Activated T-helper 2 cell treated with anti-CD3 and anti-CD28 coated beads, Interferon-gamma antibody, Interleukin-2, Interleukin-4, amounts not matched to agents 10 μg/mL and 5 μg/mL and 100 μg/mL, durations not matched to agents 14 hours and 24 hours and 36 hours (primary cell): ENCODE measurements at regions not wholly inside any gene's neighbourhood (a gene's known extent, or its start where the extent isn't known, plus 50 kb on each side); places are given as distances from the start of the nearest gene placed in this dataset.

Experiments
- DNase-seq: peaks from one replicate; pipeline ENCODE4 v3.0.0; 2021; ENCODE audit warnings: low spot score
- H3K27ac Mint-ChIP-seq: one replicate; pipeline ENCODE4 v1.8.0; 2021; ENCODE audit warnings: mixed read lengths
- H3K27me3 Mint-ChIP-seq: one replicate; pipeline ENCODE4 v1.8.0; 2021; ENCODE audit warnings: low read depth, mixed read lengths
- H3K36me3 Mint-ChIP-seq: one replicate; pipeline ENCODE4 v1.8.0; 2021; ENCODE audit warnings: low read depth, mixed read lengths
- H3K4me1 Mint-ChIP-seq: one replicate; pipeline ENCODE4 v1.8.0; 2021; ENCODE audit warnings: low read depth, mixed read lengths
- H3K4me3 Mint-ChIP-seq: one replicate; pipeline ENCODE4 v1.8.0; 2021; ENCODE audit warnings: low read depth, mild to moderate bottlenecking, moderate library complexity, mixed read lengths
- H3K9me3 Mint-ChIP-seq: one replicate; pipeline ENCODE4 v1.8.0; 2021; ENCODE audit warnings: mixed read lengths
- intact Hi-C: fragments of 100-400 bp; cut with micrococcal nuclease; formaldehyde crosslinking; loops from one replicate; pipeline ENCODE4 v1.15.1; 2023

- Mint-ChIP-seq H3K4me1 (no peaks in the 10 kb centered on the region), H3K4me3 (no peak overlapping the region), H3K27ac (no peak overlapping the region), H3K27me3 (no peaks in the 10 kb centered on the region), H3K9me3 (no peaks in the 10 kb centered on the region), H3K36me3 (no peaks in the 10 kb centered on the region)
- DNase-seq = no peak
- intact Hi-C loops = no loop called here
These were observed 427.9 kb upstream of the POU3F3 start for GRCh38 chr2:104425850-104426595.

GRCh38 chr2:104428155-104428554, 425.8 kb upstream of the POU3F3 start:
- no peak overlapping the region for H3K27ac Mint-ChIP-seq
- peaks cover 7% of the 10 kb centered on the region for H3K27me3 Mint-ChIP-seq
- intact Hi-C loops = no loop called here
- no peak overlapping the region for H3K4me3 Mint-ChIP-seq
- DNase-seq = no peak
- no peaks in the 10 kb centered on the region for H3K36me3 Mint-ChIP-seq
- no peaks in the 10 kb centered on the region for H3K9me3 Mint-ChIP-seq
- H3K4me1 Mint-ChIP-seq = no peaks in the 10 kb centered on the region

- peaks cover 15% of the 10 kb centered on the region for H3K27me3 Mint-ChIP-seq
- no peak overlapping the region for H3K4me3 Mint-ChIP-seq
- peaks cover 3% of the 10 kb centered on the region for H3K4me1 Mint-ChIP-seq
- intact Hi-C loops = no loop called here
- DNase-seq = no peak
- no peak overlapping the region for H3K27ac Mint-ChIP-seq
- no peaks in the 10 kb centered on the region for H3K36me3 Mint-ChIP-seq
- H3K9me3 Mint-ChIP-seq = no peaks in the 10 kb centered on the region
These were observed 424.1 kb upstream of the POU3F3 start for GRCh38 chr2:104429639-104430358.

DNA sequence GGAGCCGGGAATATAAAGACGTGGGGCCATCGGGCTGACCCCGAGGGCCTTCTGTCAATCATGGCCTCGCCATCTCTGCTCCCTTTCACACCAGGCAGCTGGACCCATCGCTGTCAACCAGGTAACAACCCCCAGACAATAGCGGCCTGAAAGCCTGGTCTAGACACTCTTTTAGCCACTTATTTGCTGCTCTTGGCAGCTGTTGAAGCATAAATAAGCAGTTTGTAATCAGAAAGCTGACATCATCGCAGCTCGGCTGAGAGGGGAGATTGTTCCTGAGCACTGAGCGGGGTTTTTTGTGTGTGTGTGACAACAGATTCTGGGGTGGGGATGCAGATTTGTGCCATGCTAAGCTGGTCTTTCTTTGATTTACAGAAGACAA, 423.6 kb upstream of the POU3F3 start:
- intact Hi-C loops = no loop called here
- Mint-ChIP-seq H3K9me3 (no peaks in the 10 kb centered on the region), H3K36me3 (no peaks in the 10 kb centered on the region), H3K27ac (no peak overlapping the region), H3K4me1 (peaks cover 3% of the 10 kb centered on the region), H3K4me3 (no peak overlapping the region), H3K27me3 (peaks cover 16% of the 10 kb centered on the region)
- no peak for DNase-seq

DNA sequence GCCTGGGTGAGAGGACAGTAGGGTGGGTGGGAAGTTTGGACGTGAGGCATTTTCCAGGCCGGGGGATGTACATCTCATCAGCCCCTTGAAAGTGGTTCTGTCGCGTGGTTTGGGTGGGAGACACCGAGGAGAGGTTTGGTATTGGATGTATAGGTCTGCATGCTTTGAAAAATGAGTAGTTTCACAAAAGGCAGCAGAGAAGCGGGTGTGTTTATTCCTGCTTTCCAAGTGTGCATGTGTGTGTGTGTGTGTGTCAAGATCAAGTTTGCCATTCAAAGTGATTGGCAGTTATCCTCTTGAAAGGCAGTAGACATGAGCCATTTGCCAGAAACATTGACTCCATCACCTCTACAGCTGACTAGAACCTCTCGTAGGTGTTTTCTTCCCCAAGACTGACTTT, 423.1 kb upstream of the POU3F3 start:
- Mint-ChIP-seq H3K27me3 (peaks cover 20% of the 10 kb centered on the region), H3K36me3 (no peaks in the 10 kb centered on the region), H3K4me3 (no peak overlapping the region), H3K27ac (no peak overlapping the region), H3K9me3 (no peaks in the 10 kb centered on the region), H3K4me1 (peaks cover 3% of the 10 kb centered on the region)
- no peak for DNase-seq
- intact Hi-C loops = no loop called here

- no peaks in the 10 kb centered on the region for H3K9me3 Mint-ChIP-seq
- no peaks in the 10 kb centered on the region for H3K36me3 Mint-ChIP-seq
- H3K27me3 Mint-ChIP-seq = peaks cover 20% of the 10 kb centered on the region
- intact Hi-C loops = no loop called here
- DNase-seq = no peak
- H3K4me1 Mint-ChIP-seq = peaks cover 3% of the 10 kb centered on the region
- H3K4me3 Mint-ChIP-seq = no peak overlapping the region
- H3K27ac Mint-ChIP-seq = no peak overlapping the region
These were observed 422.2 kb upstream of the POU3F3 start for GRCh38 chr2:104431701-104432121.

GRCh38 chr2:104432401-104432800, 421.5 kb upstream of the POU3F3 start:
- peaks cover 3% of the 10 kb centered on the region for H3K4me1 Mint-ChIP-seq
- no peak for DNase-seq
- no peak overlapping the region for H3K27ac Mint-ChIP-seq
- intact Hi-C loops = no loop called here
- H3K36me3 Mint-ChIP-seq = no peaks in the 10 kb centered on the region
- H3K4me3 Mint-ChIP-seq = no peak overlapping the region
- no peaks in the 10 kb centered on the region for H3K9me3 Mint-ChIP-seq
- H3K27me3 Mint-ChIP-seq = peaks cover 20% of the 10 kb centered on the region

DNA sequence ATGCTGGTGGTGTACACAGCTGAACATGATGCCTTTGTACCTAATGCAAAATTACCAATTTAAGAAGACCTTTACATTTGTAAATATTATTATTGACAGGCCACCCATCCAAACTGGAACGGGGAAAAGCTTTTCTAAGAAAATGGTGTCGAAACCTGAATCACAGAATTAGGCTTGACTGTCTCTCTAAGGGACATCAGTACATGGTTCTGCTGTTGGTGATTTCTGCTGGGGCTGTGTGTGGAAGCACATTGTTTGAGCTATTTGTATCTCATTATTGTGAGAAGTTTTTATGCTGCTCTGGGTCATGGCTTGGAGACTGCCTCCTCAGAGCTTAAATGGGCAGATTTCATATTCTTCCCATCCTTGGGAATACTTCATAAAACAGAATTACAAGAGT, 420.9 kb upstream of the POU3F3 start:
- Mint-ChIP-seq H3K36me3 (no peaks in the 10 kb centered on the region), H3K27me3 (peaks cover 20% of the 10 kb centered on the region), H3K4me3 (no peak overlapping the region), H3K27ac (no peak overlapping the region), H3K9me3 (no peaks in the 10 kb centered on the region), H3K4me1 (peaks cover 3% of the 10 kb centered on the region)
- intact Hi-C loops = no loop called here
- no peak for DNase-seq

DNA sequence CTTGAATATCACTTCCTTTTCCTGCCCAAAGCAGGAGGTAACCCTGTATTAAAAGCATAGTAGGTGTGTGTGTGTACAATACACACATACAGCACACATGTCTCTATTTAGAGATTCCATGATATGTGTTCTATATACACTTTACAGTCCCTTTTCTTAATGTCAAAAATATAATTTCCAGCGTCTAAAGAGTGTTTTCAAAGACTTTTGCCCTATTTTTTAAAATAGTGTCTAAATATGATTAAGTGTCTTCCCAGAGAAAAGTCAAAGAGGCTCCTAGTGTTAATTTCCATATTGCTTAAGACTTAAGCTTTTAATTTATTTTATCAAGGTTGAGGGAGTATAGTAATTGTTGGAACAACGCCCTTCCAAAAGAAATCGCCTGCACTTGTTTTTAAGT, 420.3 kb upstream of the POU3F3 start:
- Mint-ChIP-seq H3K4me3 (no peak overlapping the region), H3K27ac (no peak overlapping the region), H3K9me3 (no peaks in the 10 kb centered on the region), H3K27me3 (peaks cover 20% of the 10 kb centered on the region), H3K36me3 (no peaks in the 10 kb centered on the region), H3K4me1 (peaks cover 3% of the 10 kb centered on the region)
- intact Hi-C loops = no loop called here
- DNase-seq = no peak

DNA sequence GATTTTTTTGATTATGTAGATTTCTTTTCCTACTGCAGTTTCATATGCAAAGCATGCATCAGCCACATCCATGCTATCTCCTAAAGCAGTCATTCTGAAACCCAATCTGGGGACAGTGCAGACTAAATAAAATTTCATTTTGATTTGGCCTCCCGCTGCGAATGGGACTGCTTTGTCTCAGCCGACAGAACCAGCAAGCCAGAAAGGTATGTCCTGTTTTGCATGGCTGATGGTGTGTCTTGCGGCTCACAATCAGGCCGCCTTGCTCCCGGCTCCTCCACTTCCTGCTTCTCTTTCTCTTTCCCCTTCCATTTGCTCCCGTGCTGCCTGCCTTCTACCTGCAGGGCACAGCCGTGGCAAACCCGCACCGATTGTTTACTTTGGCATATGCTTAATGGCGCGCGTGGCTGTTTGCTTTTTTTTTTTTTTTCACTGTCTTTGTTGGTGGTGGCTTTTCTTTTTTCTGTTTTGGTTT, 419.6 kb upstream of the POU3F3 start:
- DNase-seq = no peak
- intact Hi-C loops = no loop called here
- H3K4me3 Mint-ChIP-seq = no peak overlapping the region

GRCh38 chr2:104434966-104435365, 418.9 kb upstream of the POU3F3 start:
- Mint-ChIP-seq H3K4me3 (no peak overlapping the region), H3K27ac (no peak overlapping the region), H3K27me3 (peaks cover 20% of the 10 kb centered on the region), H3K9me3 (no peaks in the 10 kb centered on the region), H3K36me3 (no peaks in the 10 kb centered on the region), H3K4me1 (peaks cover 3% of the 10 kb centered on the region)
- intact Hi-C loops = no loop called here
- DNase-seq = no peak

More for the DNA sequence above, 419.6 kb upstream of the POU3F3 start:
- H3K9me3 Mint-ChIP-seq = no peaks in the 10 kb centered on the region
- H3K27ac Mint-ChIP-seq = no peak overlapping the region
- peaks cover 20% of the 10 kb centered on the region for H3K27me3 Mint-ChIP-seq
- peaks cover 3% of the 10 kb centered on the region for H3K4me1 Mint-ChIP-seq
- no peaks in the 10 kb centered on the region for H3K36me3 Mint-ChIP-seq

- Mint-ChIP-seq H3K27me3 (peaks cover 12% of the 10 kb centered on the region), H3K4me1 (peaks cover 3% of the 10 kb centered on the region), H3K27ac (no peak overlapping the region), H3K36me3 (no peaks in the 10 kb centered on the region), H3K9me3 (no peaks in the 10 kb centered on the region), H3K4me3 (no peak overlapping the region)
- no peak for DNase-seq
- intact Hi-C loops = no loop called here
These were observed 415.4 kb upstream of the POU3F3 start for GRCh38 chr2:104438481-104438880.

DNA sequence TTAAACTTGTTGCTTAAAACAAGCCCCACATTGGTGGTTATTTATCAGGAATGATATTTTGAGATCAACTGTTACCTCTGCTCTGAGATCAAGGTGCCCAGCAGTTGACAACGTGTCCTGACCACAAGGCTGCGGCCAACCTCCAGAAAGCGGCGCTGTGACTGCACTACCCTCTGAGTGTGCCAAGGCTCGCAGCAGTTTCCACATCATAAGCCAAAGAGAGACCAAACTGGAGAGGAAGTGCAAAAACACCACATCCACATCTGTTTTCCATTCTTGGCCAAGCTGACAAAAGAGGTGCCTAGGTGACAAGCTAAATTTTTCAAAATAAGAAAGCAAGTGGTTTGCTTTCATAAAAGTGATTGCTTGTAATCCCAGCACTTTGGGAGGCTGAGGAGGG, 410.8 kb upstream of the POU3F3 start:
- no peaks in the 10 kb centered on the region for H3K36me3 Mint-ChIP-seq
- no peaks in the 10 kb centered on the region for H3K9me3 Mint-ChIP-seq
- DNase-seq = no peak
- peaks cover under 1% of the 10 kb centered on the region for H3K4me1 Mint-ChIP-seq
- no peak overlapping the region for H3K4me3 Mint-ChIP-seq
- H3K27ac Mint-ChIP-seq = no peak overlapping the region
- H3K27me3 Mint-ChIP-seq = no peaks in the 10 kb centered on the region
- intact Hi-C loops = no loop called here
